ENCODE measurements at regions not wholly inside any gene's neighbourhood (a gene's known extent, or its start where the extent isn't known, plus 50 kb on each side); places are given as distances from the start of the nearest gene placed in this dataset.

- no peak overlapping the region for H3T11ph ChIP-seq (ENCODE audit: low read length)
- no peaks in the 10 kb centered on the region for H3K79me2 ChIP-seq (ENCODE audit: insufficient read depth, low read length)
- no peak overlapping the region for H2BK20ac ChIP-seq (ENCODE audit: low read depth, low read length, poor library complexity, severe bottlenecking)
- H2BK15ac ChIP-seq (ENCODE audit: low read depth, low read length) = no peak overlapping the region
- H3K18ac ChIP-seq (ENCODE audit: insufficient read length, low read depth, low read length) = no peak overlapping the region
- H2BK12ac ChIP-seq (ENCODE audit: insufficient read length, low read depth, low read length) = no peak overlapping the region
- H3K27ac ChIP-seq (ENCODE audit: insufficient read length, low read depth, low read length) = no peak overlapping the region
- Mint-ChIP-seq H3K36me3 (ENCODE audit: insufficient read depth in 1 of 3, low read depth in 3 of 3) (no peaks in the 10 kb centered on the region; a peak in 1 of 7 replicates), H3K9me3 (no peaks in the 10 kb centered on the region; a peak in 1 of 5 replicates), H3K4me3 (no peak overlapping the region), H3K4me1 (peaks cover 16 to 21% of the 10 kb centered on the region in 2 experiments), H3K27ac (no peak overlapping the region), H3K27me3 (ENCODE audit: low read depth) (peaks cover 4% of the 10 kb centered on the region)
- no peak for TF ChIP-seq CTCF (conservative IDR thresholded peaks at IDR 0.05)
- H3K56ac ChIP-seq (ENCODE audit: insufficient read length, low read depth, low read length) = no peak overlapping the region
- no peak overlapping the region for H2BK5ac ChIP-seq (ENCODE audit: insufficient read length, low read length)
- no peaks in the 10 kb centered on the region for H3K4me1 ChIP-seq (ENCODE audit: insufficient read depth, low read length)
- no peak overlapping the region for H4K91ac ChIP-seq (ENCODE audit: insufficient read length, low read depth, low read length)
- no peak overlapping the region for H2BK120ac ChIP-seq (ENCODE audit: low read depth, low read length, poor library complexity, severe bottlenecking)
- H2AK5ac ChIP-seq (ENCODE audit: insufficient read length, low read length) = no peak overlapping the region
- no CpG with 5 or more reads among the region's 14 CpGs for WGBS (ENCODE audit: extremely low coverage, insufficient read length, low lambda C conversion rate)
- no peaks in the 10 kb centered on the region for H3K23me2 ChIP-seq (ENCODE audit: insufficient read length, low read depth, low read length, poor library complexity, severe bottlenecking)
- no peaks in the 10 kb centered on the region for H4K20me1 ChIP-seq (ENCODE audit: control insufficient read depth, insufficient read depth, insufficient read length)
- H3K79me1 ChIP-seq (ENCODE audit: insufficient read depth, low read depth, low read length, poor library complexity, severe bottlenecking) = no peaks in the 10 kb centered on the region
- H3K23ac ChIP-seq (ENCODE audit: insufficient read length, low read depth, low read length) = no peak overlapping the region
- H3K9ac ChIP-seq (ENCODE audit: extremely low read depth, insufficient read length, low read length) = no peak overlapping the region
- H4K5ac ChIP-seq (ENCODE audit: insufficient read length, low read depth, low read length) = no peak overlapping the region
- no peak overlapping the region for H2AFZ ChIP-seq (ENCODE audit: low read length)
- H3K14ac ChIP-seq (ENCODE audit: insufficient read depth, low read length) = no peak overlapping the region
- H3K4ac ChIP-seq (ENCODE audit: low read depth, low read length) = no peak overlapping the region
- no peak overlapping the region for H3K4me2 ChIP-seq (ENCODE audit: insufficient read depth, insufficient read length, low read length)
- H3K9me3 ChIP-seq (ENCODE audit: control insufficient read depth, low read depth, low read length) = no peaks in the 10 kb centered on the region
- H4K8ac ChIP-seq (replicated peaks; ENCODE audit: insufficient read length, low read depth, low read length) = no peak overlapping the region
- no peaks in the 10 kb centered on the region for H3K27me3 ChIP-seq (ENCODE audit: insufficient read depth, low read length)
- DNase-seq = no peak
These were observed 90.6 kb upstream of the UXS1 start for GRCh38 chr2:106284691-106285202.

Measured in H9 (cell line).